ENCODE measurements at regions not wholly inside any gene's neighbourhood (a gene's known extent, or its start where the extent isn't known, plus 50 kb on each side); places are given as distances from the start of the nearest gene placed in this dataset.

- 75 to 82% methylated on average over 4 of the region's 4 CpGs for WGBS, 2 donors
- DNase-seq (no peak), ATAC-seq (ENCODE audit: low FRiP score in 2 of 2) (no peak)
- TF ChIP-seq POLR2AphosphoS5 (IDR thresholded peaks at IDR 0.05) (no peak), POLR2A (IDR thresholded peaks at IDR 0.05) (no peak), EP300 (IDR thresholded peaks at IDR 0.05) (no peak)
- TF ChIP-seq, protein P1, sequence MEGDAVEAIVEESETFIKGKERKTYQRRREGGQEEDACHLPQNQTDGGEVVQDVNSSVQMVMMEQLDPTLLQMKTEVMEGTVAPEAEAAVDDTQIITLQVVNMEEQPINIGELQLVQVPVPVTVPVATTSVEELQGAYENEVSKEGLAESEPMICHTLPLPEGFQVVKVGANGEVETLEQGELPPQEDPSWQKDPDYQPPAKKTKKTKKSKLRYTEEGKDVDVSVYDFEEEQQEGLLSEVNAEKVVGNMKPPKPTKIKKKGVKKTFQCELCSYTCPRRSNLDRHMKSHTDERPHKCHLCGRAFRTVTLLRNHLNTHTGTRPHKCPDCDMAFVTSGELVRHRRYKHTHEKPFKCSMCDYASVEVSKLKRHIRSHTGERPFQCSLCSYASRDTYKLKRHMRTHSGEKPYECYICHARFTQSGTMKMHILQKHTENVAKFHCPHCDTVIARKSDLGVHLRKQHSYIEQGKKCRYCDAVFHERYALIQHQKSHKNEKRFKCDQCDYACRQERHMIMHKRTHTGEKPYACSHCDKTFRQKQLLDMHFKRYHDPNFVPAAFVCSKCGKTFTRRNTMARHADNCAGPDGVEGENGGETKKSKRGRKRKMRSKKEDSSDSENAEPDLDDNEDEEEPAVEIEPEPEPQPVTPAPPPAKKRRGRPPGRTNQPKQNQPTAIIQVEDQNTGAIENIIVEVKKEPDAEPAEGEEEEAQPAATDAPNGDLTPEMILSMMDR (IDR thresholded peaks at IDR 0.05) = no peak
- no peaks in the 10 kb centered on the region for H3K36me3 ChIP-seq
- H3K4me1 ChIP-seq = peaks cover 6 to 12% (median 10%) of the 10 kb centered on the region in 4 donors
- H3K4me3 ChIP-seq = no peak overlapping the region
- no peak overlapping the region for H3K27ac ChIP-seq
- H3K27me3 ChIP-seq = no peaks in the 10 kb centered on the region
- no peaks in the 10 kb centered on the region for H3K9me3 ChIP-seq
Observed at GRCh38 chr10:78821052-78821451, 247.7 kb upstream of the ZMIZ1 start.

- no peaks in the 10 kb centered on the region for H3K4me1 ChIP-seq
- H3K9me3 ChIP-seq = peaks cover 0 to 8% (median 3%) of the 10 kb centered on the region in 4 donors
- TF ChIP-seq, protein P1 (IDR thresholded peaks at IDR 0.05) = no peak
- TF ChIP-seq POLR2AphosphoS5 (IDR thresholded peaks at IDR 0.05) (no peak), EP300 (IDR thresholded peaks at IDR 0.05) (no peak), POLR2A (IDR thresholded peaks at IDR 0.05) (no peak)
- ATAC-seq (ENCODE audit: low FRiP score in 2 of 2) = no peak
- H3K27ac ChIP-seq = no peak overlapping the region
- no peaks in the 10 kb centered on the region for H3K27me3 ChIP-seq
- 85 to 86% methylated on average over 18 to 24 of the region's 24 CpGs for WGBS, 2 donors
- no peak for DNase-seq
- H3K36me3 ChIP-seq = no peaks in the 10 kb centered on the region
- no peak overlapping the region for H3K4me3 ChIP-seq
Observed at GRCh38 chr10:78828647-78829539, 239.9 kb upstream of the ZMIZ1 start.

DNA sequence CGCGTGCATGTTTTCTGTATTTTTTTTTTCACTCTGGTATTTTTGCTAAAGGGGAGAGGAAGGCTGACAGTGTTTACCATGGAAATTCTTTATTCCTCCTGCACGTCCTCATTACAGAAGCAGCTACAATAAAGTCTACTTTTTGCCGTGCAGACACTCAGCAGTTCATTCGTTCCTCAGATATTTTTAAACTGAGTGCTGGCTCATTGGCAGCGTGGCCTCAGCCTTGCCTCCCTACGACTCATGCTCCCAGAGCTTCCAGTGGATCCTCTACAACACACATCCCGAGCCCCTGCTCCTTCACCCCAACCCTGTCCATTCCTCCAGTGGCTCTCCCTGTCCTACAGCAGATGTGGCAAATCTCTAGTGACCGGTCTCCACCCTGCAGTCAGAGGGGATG, 239.2 kb upstream of the ZMIZ1 start:
- H3K4me3 ChIP-seq = no peak overlapping the region
- TF ChIP-seq EP300 (IDR thresholded peaks at IDR 0.05) (no peak), POLR2AphosphoS5 (IDR thresholded peaks at IDR 0.05) (no peak), POLR2A (IDR thresholded peaks at IDR 0.05) (no peak)
- TF ChIP-seq, protein P1 (IDR thresholded peaks at IDR 0.05) = no peak
- H3K27ac ChIP-seq = no peak overlapping the region
- no peaks in the 10 kb centered on the region for H3K36me3 ChIP-seq
- ATAC-seq (ENCODE audit: low FRiP score in 2 of 2) (no peak), DNase-seq (no peak)
- WGBS, 2 donors = 62 to 69% methylated on average over 9 of the region's 9 CpGs
- peaks cover 0 to 8% (median 3%) of the 10 kb centered on the region in 4 donors for H3K9me3 ChIP-seq
- no peaks in the 10 kb centered on the region for H3K4me1 ChIP-seq
- no peaks in the 10 kb centered on the region for H3K27me3 ChIP-seq

GRCh38 chr10:78830062-78830975, 238.4 kb upstream of the ZMIZ1 start:
- ATAC-seq (ENCODE audit: low FRiP score in 2 of 2) (no peak), DNase-seq (no peak)
- 56 to 73% methylated on average over 7 of the region's 7 CpGs for WGBS, 2 donors

More at GRCh38 chr10:78830062-78830975, 238.4 kb upstream of the ZMIZ1 start:
- no peaks in the 10 kb centered on the region for H3K27me3 ChIP-seq
- no peaks in the 10 kb centered on the region for H3K4me1 ChIP-seq
- TF ChIP-seq, protein P1 (IDR thresholded peaks at IDR 0.05) = no peak
- TF ChIP-seq POLR2AphosphoS5 (IDR thresholded peaks at IDR 0.05) (no peak), EP300 (IDR thresholded peaks at IDR 0.05) (no peak)
- no peak overlapping the region for H3K27ac ChIP-seq
- no peak overlapping the region for H3K4me3 ChIP-seq
- H3K9me3 ChIP-seq = peaks cover 0 to 8% (median 3%) of the 10 kb centered on the region in 4 donors
- H3K36me3 ChIP-seq = no peaks in the 10 kb centered on the region
